Brain microvascular endothelial cell (primary cell): ENCODE measurements at regions not wholly inside any gene's neighbourhood (a gene's known extent, or its start where the extent isn't known, plus 50 kb on each side); places are given as distances from the start of the nearest gene placed in this dataset.

ENCODE experiments used
- DNase-seq: peaks from one replicate; pipeline ENCODE4 v3.0.0-alpha.2; 2020
- H3K27ac ChIP-seq: fragments of 250-450 bp; sonication (Bioruptor Pico); 2 replicates; pipeline ENCODE4 v1.5.1; 2020; ENCODE audit warnings: mild to moderate bottlenecking, moderate library complexity
- H3K27me3 ChIP-seq: fragments of 250-450 bp; sonication (Bioruptor Pico); replicated peaks from 2 replicates; pipeline ENCODE4 v1.5.1; 2020; ENCODE audit warnings: mild to moderate bottlenecking
- H3K36me3 ChIP-seq: fragments of 250-450 bp; sonication (Bioruptor Pico); replicated peaks from 2 replicates; pipeline ENCODE4 v1.5.1; 2020; ENCODE audit warnings: mild to moderate bottlenecking
- H3K4me3 ChIP-seq: 2 replicates; pipeline ENCODE4 v1.5.1; 2011; ENCODE audit warnings: low read depth, mild to moderate bottlenecking, control low read depth, low read length, moderate library complexity
- in situ Hi-C: cut with HindIII; loops from 2 replicates; pipeline ENCODE4 v1.10.0; 2017; ENCODE audit warnings: low sequenced_read_pairs, low pct_ligation_motif_present
- TF ChIP-seq, protein P1 (sequence below): IDR thresholded peaks from 2 replicates; pipeline ENCODE4 v1.5.1; 2011; ENCODE audit warnings: low read depth, mild to moderate bottlenecking, moderate library complexity, low read length, control low read depth, inconsistent platforms; ENCODE audit errors: missing control alignments

DNA sequence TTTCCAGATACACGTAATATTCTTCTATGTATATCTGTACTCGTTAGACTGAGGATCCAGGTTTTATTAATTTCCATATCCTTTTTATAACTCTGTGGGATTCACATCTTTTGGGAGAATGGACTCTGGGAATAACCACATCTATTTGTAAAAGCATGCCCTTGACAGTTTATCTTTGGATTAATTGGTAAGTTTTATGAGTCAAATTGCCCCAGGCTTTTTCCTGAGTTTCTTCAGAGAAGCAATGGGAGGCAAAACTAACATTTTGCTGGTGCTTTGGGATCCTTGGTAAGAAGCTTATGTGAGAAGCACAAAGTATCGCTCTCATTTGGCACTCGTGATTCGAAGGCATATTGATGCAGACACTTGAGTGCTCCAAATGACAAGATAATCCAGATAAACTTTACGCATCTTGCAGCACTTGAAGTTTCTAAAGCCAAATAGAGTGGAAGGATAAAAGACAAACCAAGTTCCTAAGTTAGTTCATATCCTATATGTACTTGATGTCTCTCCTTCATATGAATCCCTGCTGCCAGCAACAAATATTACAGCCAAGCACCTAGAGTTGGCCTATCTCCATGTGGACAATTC is 324.7 kb downstream of the TLE4 start:
- TF ChIP-seq, protein P1, sequence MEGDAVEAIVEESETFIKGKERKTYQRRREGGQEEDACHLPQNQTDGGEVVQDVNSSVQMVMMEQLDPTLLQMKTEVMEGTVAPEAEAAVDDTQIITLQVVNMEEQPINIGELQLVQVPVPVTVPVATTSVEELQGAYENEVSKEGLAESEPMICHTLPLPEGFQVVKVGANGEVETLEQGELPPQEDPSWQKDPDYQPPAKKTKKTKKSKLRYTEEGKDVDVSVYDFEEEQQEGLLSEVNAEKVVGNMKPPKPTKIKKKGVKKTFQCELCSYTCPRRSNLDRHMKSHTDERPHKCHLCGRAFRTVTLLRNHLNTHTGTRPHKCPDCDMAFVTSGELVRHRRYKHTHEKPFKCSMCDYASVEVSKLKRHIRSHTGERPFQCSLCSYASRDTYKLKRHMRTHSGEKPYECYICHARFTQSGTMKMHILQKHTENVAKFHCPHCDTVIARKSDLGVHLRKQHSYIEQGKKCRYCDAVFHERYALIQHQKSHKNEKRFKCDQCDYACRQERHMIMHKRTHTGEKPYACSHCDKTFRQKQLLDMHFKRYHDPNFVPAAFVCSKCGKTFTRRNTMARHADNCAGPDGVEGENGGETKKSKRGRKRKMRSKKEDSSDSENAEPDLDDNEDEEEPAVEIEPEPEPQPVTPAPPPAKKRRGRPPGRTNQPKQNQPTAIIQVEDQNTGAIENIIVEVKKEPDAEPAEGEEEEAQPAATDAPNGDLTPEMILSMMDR, result no peak
- no peak for DNase-seq
- Histone ChIP-seq H3K36me3 (no peaks in the 10 kb centered on the region), H3K4me3 (no peak overlapping the region), H3K27ac (no peak overlapping the region), H3K27me3 (no peaks in the 10 kb centered on the region)
- in situ Hi-C loops, result no loop called here

DNA sequence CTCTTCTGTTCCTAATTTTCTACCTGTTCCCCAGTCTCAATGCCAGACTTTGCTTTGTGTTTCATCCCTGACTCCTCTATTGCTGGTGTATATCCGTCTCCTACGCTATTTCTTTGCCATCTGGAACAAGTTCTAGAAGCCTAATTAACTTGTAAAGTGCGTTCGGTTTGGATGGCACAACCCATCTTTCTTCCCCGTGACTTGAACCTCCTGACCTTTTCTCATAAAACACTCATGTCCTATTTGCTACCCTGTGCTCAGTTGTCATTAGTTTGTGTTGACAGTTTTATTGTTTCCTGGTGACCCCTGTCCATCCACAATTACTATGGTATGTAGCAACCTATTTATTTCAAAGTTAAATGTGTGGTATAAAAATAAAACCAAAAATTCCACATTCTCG is 323.5 kb downstream of the TLE4 start:
- TF ChIP-seq, protein P1, result no peak
- in situ Hi-C loops, result no loop called here
- no peak for DNase-seq
- H3K27ac ChIP-seq, result no peak overlapping the region
- H3K4me3 ChIP-seq, result no peak overlapping the region
- H3K36me3 ChIP-seq, result no peaks in the 10 kb centered on the region
- no peaks in the 10 kb centered on the region for H3K27me3 ChIP-seq

DNA sequence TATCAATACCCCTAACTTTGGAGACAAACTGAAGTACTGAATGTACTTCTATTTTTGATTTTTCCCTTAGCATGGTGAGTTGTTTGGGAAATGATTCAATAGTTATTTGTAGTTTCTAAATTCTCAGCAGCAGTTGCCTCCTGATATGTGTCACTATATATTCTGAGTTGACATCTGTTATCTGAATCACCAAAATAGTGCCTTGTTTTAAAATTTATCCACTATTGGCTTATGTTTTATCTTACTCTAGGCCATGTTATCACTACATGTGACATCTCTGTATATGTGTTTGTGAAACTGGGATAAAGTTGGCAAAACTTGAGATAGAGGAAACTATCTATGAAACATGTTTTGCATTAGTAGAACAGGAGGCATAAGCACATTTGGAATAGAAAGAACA is 317.6 kb downstream of the TLE4 start:
- no peaks in the 10 kb centered on the region for H3K36me3 ChIP-seq
- no peak overlapping the region for H3K4me3 ChIP-seq
- TF ChIP-seq, protein P1, result no peak
- in situ Hi-C loops, result no loop called here
- no peaks in the 10 kb centered on the region for H3K27me3 ChIP-seq
- no peak for DNase-seq
- H3K27ac ChIP-seq, result no peak overlapping the region

DNA sequence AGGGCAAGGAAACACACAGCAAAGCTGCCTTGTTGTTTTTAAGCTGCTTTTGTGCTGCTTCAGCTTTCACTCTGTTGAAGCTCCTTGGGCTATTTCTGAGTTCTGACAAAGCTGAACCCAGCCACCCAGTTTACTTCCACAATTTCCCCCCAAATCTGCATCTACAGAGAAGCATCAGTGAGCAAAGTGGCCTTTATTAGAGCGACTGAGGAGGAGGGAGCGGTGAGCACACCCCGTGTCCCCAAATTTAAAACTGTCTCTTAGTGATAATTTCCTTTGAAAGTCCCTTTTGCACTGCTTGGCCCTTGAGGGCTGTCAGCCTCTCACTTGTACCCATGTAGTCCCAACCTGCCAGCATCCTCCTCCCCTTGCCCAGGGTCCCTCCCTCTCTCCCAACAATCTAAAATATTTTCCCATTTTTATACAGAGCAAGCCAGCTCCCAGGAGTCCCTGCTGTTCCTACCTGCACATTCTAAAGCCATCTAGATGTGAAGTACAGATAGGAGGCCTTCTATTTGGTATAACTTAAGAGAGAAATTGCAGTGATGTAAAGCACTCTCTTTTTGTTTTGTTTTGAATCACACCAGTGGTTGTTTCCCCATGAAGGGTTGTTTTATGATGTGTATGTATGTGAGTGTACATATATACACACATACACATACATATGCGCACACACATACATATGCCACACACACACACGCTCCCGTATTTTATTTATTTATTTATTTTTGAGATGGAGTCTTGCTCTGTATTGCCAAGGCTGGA is 313.5 kb downstream of the TLE4 start:
- in situ Hi-C loops, result no loop called here
- Histone ChIP-seq H3K27ac (no peak overlapping the region), H3K27me3 (no peaks in the 10 kb centered on the region), H3K4me3 (no peak overlapping the region), H3K36me3 (no peaks in the 10 kb centered on the region)
- no peak for DNase-seq
- TF ChIP-seq, protein P1, result no peak

DNA sequence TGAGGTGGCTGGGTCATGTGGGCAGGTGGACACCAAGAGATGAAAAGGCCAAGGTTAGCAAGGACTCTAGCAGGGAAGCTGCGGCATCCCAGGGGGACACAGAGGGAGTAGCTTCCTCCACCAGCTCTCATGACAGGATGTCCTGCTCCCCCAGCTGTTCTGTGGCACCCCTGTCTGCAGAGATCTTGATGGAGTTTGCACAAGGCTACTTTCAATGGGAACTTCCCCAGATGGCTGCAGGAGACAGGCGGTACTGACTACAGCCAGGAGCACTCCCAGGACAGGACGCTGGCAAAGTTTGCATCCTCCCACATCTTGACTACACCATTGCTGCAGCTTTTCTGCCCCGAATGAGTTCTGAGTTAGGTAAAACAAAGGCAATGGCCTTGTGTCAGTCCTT is 312.8 kb downstream of the TLE4 start:
- DNase-seq, result no peak
- no peak overlapping the region for H3K27ac ChIP-seq
- no peak overlapping the region for H3K4me3 ChIP-seq
- H3K36me3 ChIP-seq, result no peaks in the 10 kb centered on the region
- TF ChIP-seq, protein P1, result no peak
- no peaks in the 10 kb centered on the region for H3K27me3 ChIP-seq
- in situ Hi-C loops, result no loop called here
